ENCODE measurements at regions not wholly inside any gene's neighbourhood (a gene's known extent, or its start where the extent isn't known, plus 50 kb on each side); places are given as distances from the start of the nearest gene placed in this dataset.

GRCh38 chr1:106746448-106747085 lies 309.9 kb upstream of the PRMT6 start:
- no peak for DNase-seq (ENCODE audit: extremely low spot score in 2 of 2)
- Histone ChIP-seq H3K4me1 (no peaks in the 10 kb centered on the region), H3K9me3 (no peaks in the 10 kb centered on the region), H3K4me3 (no peak overlapping the region), H3K27me3 (no peaks in the 10 kb centered on the region), H3K36me3 (no peaks in the 10 kb centered on the region), H3K27ac (no peak overlapping the region)
- no peak for TF ChIP-seq CTCF (IDR thresholded peaks at IDR 0.05)
- TF ChIP-seq POLR2AphosphoS5 (IDR thresholded peaks at IDR 0.05; ENCODE audit: insufficient read depth in 1 of 2, low read depth in 1 of 2): no peak
- TF ChIP-seq POLR2A (IDR thresholded peaks at IDR 0.05): no peak
- intact Hi-C loops (cut with DNase I): no loop called here

- intact Hi-C loops (cut with DNase I): no loop called here
- DNase-seq (ENCODE audit: extremely low spot score in 2 of 2): no peak
- TF ChIP-seq CTCF (IDR thresholded peaks at IDR 0.05) (no peak), POLR2A (IDR thresholded peaks at IDR 0.05) (no peak)
- Histone ChIP-seq H3K27ac (no peak overlapping the region), H3K27me3 (no peaks in the 10 kb centered on the region), H3K4me1 (no peaks in the 10 kb centered on the region), H3K36me3 (no peaks in the 10 kb centered on the region), H3K4me3 (no peak overlapping the region), H3K9me3 (no peaks in the 10 kb centered on the region)
These were observed 309.2 kb upstream of the PRMT6 start for GRCh38 chr1:106747232-106747631.

- H3K9me3 ChIP-seq: no peaks in the 10 kb centered on the region
- no peak overlapping the region for H3K4me3 ChIP-seq
- no peak for DNase-seq (ENCODE audit: extremely low spot score in 2 of 2)
- H3K36me3 ChIP-seq: no peaks in the 10 kb centered on the region
- H3K4me1 ChIP-seq: no peaks in the 10 kb centered on the region
- TF ChIP-seq CTCF (IDR thresholded peaks at IDR 0.05): no peak
- no peak for TF ChIP-seq POLR2A (IDR thresholded peaks at IDR 0.05)
- no peak for TF ChIP-seq POLR2AphosphoS5 (IDR thresholded peaks at IDR 0.05; ENCODE audit: insufficient read depth in 1 of 2, low read depth in 1 of 2)
- no peaks in the 10 kb centered on the region for H3K27me3 ChIP-seq
- H3K27ac ChIP-seq: no peak overlapping the region
- intact Hi-C loops (cut with DNase I): no loop called here
These were observed 308.7 kb upstream of the PRMT6 start for GRCh38 chr1:106747791-106748190.

- H3K4me3 ChIP-seq: no peak overlapping the region
- H3K4me1 ChIP-seq: no peaks in the 10 kb centered on the region
- no peak for DNase-seq (ENCODE audit: extremely low spot score in 2 of 2)
- H3K9me3 ChIP-seq: no peaks in the 10 kb centered on the region
- no peaks in the 10 kb centered on the region for H3K27me3 ChIP-seq
- no peak for TF ChIP-seq POLR2A (IDR thresholded peaks at IDR 0.05)
- no peak for TF ChIP-seq CTCF (IDR thresholded peaks at IDR 0.05)
- TF ChIP-seq POLR2AphosphoS5 (IDR thresholded peaks at IDR 0.05; ENCODE audit: insufficient read depth in 1 of 2, low read depth in 1 of 2): no peak
- H3K27ac ChIP-seq: no peak overlapping the region
- intact Hi-C loops (cut with DNase I): no loop called here
- H3K36me3 ChIP-seq: no peaks in the 10 kb centered on the region
These were observed 307.9 kb upstream of the PRMT6 start for GRCh38 chr1:106748606-106749005.

DNA sequence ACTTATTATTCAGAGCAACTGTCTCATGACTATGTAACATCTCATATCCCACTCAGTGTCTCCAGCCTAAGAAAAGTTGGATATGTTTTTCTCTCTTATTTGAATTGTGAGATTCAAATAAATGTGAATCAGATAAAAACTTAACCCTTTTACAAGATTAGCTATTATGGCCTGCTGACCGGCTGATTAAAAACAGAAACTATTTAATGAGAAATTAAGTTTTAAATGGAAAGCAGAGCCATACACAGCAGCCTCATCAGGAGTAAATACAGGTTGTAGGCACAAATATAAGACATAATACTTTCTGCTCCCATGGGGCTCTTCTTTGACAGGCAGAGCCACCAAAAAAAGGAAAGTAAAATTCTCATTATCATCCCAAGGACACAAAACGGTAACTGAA lies 307.0 kb upstream of the PRMT6 start:
- Histone ChIP-seq H3K4me3 (no peak overlapping the region), H3K27me3 (no peaks in the 10 kb centered on the region), H3K27ac (no peak overlapping the region), H3K9me3 (no peaks in the 10 kb centered on the region), H3K4me1 (no peaks in the 10 kb centered on the region), H3K36me3 (no peaks in the 10 kb centered on the region)
- TF ChIP-seq POLR2A (IDR thresholded peaks at IDR 0.05) (no peak), CTCF (IDR thresholded peaks at IDR 0.05) (no peak), POLR2AphosphoS5 (IDR thresholded peaks at IDR 0.05; ENCODE audit: insufficient read depth in 1 of 2, low read depth in 1 of 2) (no peak)
- intact Hi-C loops (cut with DNase I): no loop called here
- DNase-seq (ENCODE audit: extremely low spot score in 2 of 2): no peak
